ENCODE measurements at regions not wholly inside any gene's neighbourhood (a gene's known extent, or its start where the extent isn't known, plus 50 kb on each side); places are given as distances from the start of the nearest gene placed in this dataset.

- DNase-seq: no peak
These were observed 104.4 kb upstream of the TENT5A start for GRCh38 chr6:81856872-81857271.

- DNase-seq: no peak
These were observed 102.0 kb upstream of the TENT5A start for GRCh38 chr6:81854474-81854873.

GRCh38 chr6:81853975-81854374 lies 101.5 kb upstream of the TENT5A start:
- no peak for DNase-seq

GRCh38 chr6:81849248-81849647 lies 96.8 kb upstream of the TENT5A start:
- DNase-seq: no peak

GRCh38 chr6:81847866-81848265 lies 95.4 kb upstream of the TENT5A start:
- DNase-seq: no peak

- no peak for DNase-seq
These were observed 92.2 kb upstream of the TENT5A start for GRCh38 chr6:81844686-81845085.

GRCh38 chr6:81843302-81843701 lies 90.8 kb upstream of the TENT5A start:
- DNase-seq: no peak

GRCh38 chr6:81842254-81842653 lies 89.8 kb upstream of the TENT5A start:
- no peak for DNase-seq

GRCh38 chr6:81838724-81839426 lies 86.4 kb upstream of the TENT5A start:
- DNase-seq: no peak

GRCh38 chr6:81838031-81838430 lies 85.5 kb upstream of the TENT5A start:
- no peak for DNase-seq

- DNase-seq: no peak
These were observed 81.7 kb upstream of the TENT5A start for GRCh38 chr6:81834141-81834681.

GRCh38 chr6:81832304-81832703 lies 79.8 kb upstream of the TENT5A start:
- DNase-seq: no peak

GRCh38 chr6:81831274-81831673 lies 78.8 kb upstream of the TENT5A start:
- no peak for DNase-seq

- no peak for DNase-seq
These were observed 74.3 kb upstream of the TENT5A start for GRCh38 chr6:81826784-81827183.

- no peak for DNase-seq
These were observed 70.1 kb upstream of the TENT5A start for GRCh38 chr6:81822568-81822967.

- DNase-seq: no peak
These were observed 69.0 kb upstream of the TENT5A start for GRCh38 chr6:81821449-81821848.

- no peak for DNase-seq
These were observed 68.5 kb upstream of the TENT5A start for GRCh38 chr6:81820980-81821379.

GRCh38 chr6:81820422-81820821 lies 67.9 kb upstream of the TENT5A start:
- no peak for DNase-seq

GRCh38 chr6:81819767-81820166 lies 67.3 kb upstream of the TENT5A start:
- no peak for DNase-seq

GRCh38 chr6:81818901-81819361 lies 66.5 kb upstream of the TENT5A start:
- DNase-seq: no peak

- no peak for DNase-seq
These were observed 63.9 kb upstream of the TENT5A start for GRCh38 chr6:81816380-81816779.

GRCh38 chr6:81814370-81815076 lies 62.0 kb upstream of the TENT5A start:
- no peak for DNase-seq

- DNase-seq: no peak
These were observed 60.8 kb upstream of the TENT5A start for GRCh38 chr6:81813305-81813704.

- no peak for DNase-seq
These were observed 59.9 kb upstream of the TENT5A start for GRCh38 chr6:81812401-81812800.
